ENCODE measurements at regions not wholly inside any gene's neighbourhood (a gene's known extent, or its start where the extent isn't known, plus 50 kb on each side); places are given as distances from the start of the nearest gene placed in this dataset.

DNA sequence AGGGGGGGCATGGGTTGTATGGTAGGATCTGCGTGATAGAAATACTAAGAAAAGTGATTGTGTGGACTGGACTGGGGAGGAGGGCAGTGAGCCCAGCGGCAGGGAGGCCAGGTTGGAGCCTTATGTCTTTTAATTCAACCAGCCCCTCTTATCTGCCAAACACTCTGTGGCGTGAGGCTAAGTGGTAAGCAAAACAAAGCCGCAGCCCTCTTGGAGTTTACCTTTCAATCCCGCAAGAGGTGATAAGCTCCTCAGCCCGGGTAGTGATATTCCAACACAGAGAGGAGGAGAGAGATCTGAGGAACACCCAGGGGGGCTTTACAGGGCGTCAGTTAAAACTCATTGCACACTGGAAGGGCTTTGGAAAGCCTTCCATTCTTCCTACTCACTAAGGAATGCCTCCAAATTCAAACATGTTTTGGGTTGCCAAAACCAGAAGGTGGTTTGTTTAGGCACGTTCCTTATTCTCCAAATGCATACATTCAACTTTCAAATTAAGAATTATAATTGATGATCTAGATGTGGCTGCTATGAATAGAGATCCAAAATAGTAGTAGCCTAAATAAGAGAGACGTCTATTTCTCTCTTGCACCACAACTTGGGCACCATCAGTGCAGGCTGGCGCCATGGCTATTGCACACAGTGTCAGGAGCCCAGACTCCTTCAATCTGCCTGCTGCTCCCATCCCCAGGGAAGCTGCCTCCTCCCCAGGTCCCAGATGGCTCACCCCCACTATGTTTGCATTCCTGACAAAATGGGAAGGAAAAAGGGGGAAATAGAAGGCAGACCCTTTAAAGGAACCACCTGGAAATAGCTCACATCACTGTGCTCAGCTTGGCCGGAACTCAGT, 75.1 kb upstream of the FSTL4 start:
- no peak for DNase-seq (ENCODE audit: low read depth)

DNA sequence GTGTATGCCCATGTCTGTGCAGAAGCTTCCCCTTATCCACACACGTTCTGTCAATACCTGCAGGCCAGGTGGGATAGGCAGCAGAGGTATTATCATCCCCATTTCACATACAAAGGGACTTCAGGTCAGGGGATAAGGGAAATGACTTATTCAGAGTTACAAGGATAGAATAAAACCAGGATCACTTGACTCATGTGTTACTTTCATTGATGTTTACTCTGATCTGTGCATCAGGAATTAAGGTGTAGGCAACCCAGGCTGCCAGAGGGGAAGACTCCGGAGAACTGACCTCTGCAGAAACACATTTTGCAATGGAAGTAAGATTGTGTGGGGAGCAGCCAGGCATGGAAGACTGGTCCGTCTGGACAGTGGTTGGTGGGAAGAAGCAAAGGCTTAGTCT, 74.2 kb upstream of the FSTL4 start:
- no peak for DNase-seq (ENCODE audit: low read depth)

DNA sequence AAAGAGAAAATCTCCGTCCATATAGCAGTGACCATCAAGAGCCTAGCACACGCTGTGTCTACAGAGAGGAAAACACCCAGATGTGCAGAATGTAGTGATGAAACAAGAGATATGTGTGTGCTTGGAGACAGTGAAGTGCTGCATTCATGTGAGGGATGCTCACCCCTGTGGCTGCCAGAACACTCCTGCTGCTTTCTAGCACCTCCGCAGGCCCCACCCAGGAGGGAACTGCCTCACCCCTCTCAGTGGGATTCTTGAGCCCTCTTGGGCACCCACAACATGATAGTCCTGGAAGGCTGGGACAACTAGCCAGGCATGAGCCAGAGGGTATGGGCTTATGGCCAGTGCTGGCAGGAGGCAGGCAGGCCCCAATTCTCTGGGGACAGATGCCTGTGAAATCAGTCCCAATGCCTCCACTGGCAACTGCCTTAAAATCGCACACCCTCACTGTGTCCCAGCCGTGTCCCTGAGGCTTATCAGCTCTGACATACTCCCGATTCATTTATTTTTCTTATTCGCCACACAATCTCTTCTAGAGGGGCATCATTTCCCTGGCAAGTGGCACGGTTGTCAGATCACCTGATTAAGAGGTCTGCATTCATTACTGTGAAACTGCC, 73.2 kb upstream of the FSTL4 start:
- no peak for DNase-seq (ENCODE audit: low read depth)

DNA sequence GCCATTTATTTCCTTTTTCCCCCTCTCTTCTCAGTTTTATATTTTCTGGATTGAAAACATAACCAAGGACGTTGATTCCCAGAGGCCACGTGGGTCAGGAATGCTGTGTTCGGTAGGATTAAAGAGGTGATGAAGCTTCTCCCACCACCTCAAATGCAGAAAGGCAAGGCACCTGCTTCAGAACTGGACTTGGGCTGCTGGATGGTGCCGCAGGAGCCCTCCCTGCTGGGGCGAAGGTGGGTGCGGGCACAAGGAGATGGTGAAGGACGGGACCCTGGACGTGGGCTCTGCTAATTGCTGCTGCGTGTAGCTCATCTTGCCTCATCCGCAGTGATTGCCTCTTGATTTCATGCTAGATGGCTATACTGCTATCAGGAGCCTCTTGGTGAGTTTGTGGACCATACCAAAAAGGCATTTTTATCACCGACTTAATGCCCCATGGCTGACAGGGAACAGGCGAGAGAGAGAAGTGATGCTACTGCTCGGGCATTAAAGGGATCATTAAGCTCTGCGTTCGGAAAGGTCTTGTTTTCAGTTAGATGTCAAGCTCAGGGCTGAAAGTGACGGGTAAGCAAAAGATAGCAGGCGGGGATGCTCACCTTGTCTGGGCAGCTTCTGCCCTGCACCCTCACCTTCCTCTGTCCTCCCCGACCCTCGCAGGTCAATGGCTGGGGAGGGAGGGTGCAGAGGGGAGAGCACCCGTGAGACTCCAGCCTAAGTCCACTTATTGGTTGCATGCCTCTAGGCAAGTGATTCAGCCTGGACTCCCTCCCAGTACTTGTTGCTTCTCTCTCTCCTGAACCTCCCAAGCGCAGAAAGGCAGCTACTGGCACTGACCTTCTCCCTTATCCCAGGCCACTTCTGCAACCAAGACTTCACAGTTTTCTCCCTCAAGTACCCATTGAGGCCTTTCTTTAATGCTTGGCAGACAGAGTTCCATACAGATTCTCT, 71.6 kb upstream of the FSTL4 start:
- DNase-seq (ENCODE audit: low read depth), result no peak

DNA sequence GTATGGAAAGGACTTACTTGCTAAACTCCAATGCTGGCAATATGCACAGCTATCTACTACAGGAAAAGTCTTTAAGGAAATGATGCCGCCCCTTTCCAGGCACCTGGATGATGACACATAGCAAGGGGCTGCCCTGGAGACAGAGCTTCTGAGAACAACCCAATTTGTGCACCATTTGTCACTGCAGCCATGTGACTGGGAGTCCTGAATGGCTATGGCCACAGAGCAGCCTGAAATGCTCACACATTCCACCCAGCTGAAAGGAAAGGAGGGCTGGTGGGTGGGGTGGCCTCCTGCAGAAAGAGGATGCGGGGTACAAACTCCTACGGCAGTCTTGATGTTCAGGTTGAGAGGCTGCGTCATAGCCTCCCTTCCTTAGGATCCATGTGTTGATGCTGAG, 70.1 kb upstream of the FSTL4 start:
- DNase-seq (ENCODE audit: low read depth), result no peak

DNA sequence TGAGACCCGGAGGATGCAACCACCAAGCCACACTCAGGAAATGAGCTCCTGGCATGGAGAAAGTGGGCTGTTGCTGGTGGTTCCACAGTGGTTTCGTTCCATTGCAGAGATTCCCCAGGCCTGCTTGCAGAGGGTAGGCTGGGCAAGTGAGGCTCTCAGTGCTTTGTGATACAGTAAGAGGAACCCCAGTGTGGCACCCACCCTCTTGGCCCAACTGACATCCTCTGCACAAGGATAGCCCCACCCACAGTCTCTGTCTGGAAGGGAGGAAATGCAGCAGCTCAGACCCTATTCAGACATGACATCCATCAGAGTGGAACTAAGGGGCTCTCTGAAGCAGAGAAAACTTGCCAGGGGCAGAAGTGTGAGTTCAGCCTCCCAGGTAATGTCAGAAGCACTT, 69.6 kb upstream of the FSTL4 start:
- DNase-seq (ENCODE audit: low read depth), result no peak

DNA sequence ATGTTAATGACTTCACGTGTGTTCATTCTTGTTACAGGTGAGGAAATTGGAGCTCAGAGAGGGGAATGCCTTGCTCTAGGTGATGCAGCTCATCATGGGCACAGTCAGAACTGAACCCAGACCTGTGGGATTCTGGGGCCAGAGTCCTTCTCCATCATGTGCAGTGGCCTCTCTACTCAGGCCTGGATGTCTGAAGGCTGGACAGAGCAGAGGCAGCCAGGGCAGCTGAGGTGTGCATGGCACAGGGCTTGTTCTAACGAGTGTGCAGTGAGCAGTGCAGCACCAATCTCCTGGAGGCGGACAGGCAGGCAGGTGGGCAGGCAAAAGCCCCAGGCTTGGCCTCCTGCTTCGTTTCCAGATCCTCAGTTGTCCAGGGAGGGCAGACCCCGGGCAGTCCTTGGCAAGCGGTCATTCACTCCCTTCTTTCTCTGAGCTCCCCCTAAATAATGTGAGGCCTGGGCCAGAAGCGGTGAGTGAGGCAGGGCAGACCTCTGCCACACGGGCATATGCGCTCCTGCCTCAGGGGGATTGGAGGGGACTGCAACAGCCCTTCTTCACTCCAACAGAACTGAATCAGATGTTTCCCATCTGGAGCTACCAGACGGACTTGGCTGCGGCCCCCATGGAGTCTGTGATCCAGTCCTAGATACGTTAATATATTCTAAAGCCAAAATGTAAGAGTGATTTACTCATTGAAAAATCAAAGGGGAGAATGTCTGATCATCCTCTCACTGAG, 68.7 kb upstream of the FSTL4 start:
- no peak for DNase-seq (ENCODE audit: low read depth)

DNA sequence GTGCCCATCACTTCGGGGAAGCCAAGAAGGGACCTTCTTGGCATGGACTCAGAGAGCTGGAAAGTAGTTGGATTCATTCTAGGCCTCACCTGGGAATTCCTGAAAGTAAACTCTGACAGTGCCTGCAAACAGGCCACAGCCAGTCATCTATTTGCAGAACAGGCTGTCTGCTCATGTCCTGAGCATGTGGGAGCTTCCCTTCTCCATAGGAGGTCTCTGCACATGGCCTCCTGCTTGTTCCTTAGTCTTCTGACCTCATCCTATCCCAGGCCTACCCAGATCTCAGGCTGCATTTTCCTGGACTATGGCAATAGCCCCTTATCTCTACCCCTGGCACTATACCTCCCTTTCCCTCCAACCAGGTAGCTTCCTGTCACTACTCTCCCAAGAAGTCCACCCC, 67.2 kb upstream of the FSTL4 start:
- DNase-seq (ENCODE audit: low read depth), result no peak

DNA sequence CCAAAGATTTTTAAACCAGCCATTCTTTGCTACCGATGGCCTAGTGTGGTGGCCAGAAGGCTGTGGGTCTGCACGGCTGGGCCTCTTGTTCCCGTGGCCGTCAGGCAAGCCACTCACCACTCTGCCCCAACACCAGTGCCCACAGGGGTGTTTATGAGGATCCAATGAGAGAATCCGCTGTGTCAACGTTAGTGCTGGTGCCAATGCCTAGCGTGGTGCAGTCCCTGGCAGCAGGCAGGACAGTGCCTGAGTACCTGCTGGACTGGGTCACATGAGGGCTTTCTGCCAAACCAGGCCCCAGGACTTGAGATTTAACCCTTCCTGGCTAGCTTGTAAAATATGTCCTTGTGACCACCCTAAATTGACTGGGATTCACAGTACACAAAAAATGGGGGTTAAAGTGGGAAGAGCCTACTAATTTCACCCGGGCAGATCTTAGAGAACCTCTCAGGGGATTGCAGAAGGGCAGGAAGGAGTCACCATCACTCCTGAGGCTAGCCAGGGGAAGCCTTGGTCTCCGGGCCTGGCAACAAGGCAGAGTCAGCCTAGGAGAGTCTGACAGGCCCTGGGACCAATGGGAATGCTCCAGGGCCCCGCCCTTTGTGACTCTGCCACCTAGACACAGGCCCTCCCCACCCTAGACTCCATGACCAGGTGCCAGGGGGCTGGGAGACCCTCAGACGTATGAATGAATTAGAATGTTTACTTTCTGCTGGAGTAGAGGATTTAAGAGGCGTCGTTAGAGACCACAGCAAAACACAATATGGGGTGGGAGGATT, 63.2 kb upstream of the FSTL4 start:
- DNase-seq (ENCODE audit: low read depth), result no peak

DNA sequence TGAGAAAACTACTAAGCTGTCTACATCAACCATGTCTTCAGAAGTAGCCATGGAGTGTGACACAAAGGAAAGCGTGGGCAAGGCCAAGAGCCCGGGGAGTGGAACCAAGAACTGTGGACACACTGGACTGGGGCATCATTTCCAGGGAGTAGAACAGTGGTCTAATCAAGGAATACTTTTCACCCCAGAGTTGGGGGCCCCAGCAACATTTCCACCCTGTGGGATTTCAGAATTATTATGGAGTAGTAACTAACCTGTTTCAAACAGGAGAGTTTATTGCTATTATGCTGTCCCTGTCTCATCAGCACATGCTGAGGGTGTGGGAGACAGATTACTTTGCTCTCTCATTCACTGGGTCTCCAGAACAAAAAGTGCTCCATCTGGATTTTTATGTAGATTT, 58.0 kb upstream of the FSTL4 start:
- DNase-seq (ENCODE audit: low read depth), result no peak

DNA sequence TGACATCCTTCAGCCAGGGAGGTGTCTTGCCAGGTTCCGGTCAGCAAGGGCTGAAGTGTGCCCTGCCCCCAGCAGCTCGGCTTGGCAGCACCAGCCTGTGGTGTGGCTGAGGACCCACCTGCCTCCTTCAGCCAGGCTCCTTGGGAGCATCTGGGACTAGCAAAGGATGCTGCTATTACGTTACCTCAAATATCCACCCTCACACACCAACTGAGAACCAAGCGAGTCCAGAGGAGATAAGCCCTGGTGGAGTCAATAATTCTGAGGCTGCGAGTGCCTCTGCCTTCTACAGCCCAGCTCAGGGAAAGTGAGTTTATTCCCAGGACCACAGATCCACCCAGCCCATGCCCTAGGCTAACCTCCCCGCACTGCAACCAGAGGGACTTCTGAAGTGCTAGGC, 57.1 kb upstream of the FSTL4 start:
- no peak for DNase-seq (ENCODE audit: low read depth)

DNA sequence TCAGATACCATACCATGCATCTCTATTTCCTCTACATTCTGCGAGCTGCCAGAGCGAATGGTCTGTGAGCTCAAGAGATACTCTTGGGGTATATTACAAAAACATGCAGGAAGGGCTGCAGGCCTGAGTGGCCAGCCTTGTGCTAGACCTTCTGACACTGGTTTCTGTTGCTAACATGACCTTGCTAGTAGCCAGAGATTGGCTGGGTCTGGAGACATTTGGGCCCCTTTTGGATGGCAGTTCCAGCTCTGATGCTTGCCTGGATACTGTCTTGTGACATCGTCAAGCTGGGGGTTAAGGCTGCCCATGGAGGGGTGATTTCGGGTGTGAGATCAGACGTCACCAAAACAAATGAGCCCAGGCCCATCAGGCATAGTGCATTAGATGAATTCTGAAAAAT, 56.1 kb upstream of the FSTL4 start:
- no peak for DNase-seq (ENCODE audit: low read depth)

DNA sequence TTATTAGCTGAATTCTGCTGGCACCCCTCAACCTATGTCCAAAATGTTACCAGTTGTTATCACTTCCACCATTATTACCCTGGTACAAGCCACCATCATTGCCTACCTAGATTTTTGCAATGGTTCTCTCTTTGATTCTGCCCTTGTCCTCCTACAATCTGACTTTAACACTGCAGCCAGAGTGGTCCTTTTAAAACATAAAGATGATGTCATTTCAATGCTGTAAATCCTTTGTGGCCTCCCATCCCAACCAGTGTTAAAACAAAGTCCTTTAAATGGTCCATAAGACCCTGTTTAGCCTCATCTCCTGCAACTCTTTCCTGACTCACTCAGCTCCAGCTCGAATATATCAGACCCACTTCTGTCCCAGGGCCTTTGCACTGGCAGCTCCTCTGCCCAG, 54.9 kb upstream of the FSTL4 start:
- no peak for DNase-seq (ENCODE audit: low read depth)

DNA sequence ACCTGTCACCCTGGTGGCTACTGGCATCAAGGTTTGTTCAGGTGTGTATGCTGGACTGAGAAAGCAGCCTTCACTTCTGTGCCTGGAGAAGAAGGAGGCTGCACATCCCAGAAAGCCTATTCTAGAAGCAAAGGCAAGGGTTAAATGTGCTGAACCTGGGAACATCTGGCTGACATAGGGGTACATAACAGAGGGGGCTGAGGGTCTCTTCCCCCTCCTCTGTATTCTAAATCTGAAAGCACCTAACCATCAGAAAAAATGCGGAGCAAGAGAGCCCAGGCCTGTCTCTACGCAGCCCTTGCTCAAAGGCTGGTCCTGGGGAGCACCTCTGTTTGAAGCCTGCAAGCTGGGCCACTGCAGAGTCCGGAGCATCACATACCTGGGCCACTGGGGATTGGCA, 53.2 kb upstream of the FSTL4 start:
- no peak for DNase-seq (ENCODE audit: low read depth)

DNA sequence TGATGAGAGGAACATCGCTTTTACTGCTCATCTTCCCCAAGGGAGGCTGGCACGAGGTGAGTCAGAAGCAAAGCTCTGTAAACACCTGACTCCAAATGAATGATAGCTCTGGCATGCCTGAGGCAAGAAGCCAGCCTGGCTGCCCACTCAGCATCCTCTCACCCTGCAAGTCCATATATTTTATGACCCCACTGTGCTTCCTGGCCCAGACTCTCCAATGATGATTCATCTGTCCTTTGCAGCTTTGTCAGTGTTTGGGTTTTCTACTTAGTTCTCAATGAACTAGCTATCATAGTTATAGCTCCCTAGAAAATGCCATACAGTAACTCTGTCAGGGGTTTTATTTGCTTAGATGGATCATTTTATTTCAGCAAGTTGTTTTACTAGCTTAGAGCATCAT, 52.1 kb upstream of the FSTL4 start:
- peak; percentile 12 for DNase-seq (ENCODE audit: low read depth)

DNA sequence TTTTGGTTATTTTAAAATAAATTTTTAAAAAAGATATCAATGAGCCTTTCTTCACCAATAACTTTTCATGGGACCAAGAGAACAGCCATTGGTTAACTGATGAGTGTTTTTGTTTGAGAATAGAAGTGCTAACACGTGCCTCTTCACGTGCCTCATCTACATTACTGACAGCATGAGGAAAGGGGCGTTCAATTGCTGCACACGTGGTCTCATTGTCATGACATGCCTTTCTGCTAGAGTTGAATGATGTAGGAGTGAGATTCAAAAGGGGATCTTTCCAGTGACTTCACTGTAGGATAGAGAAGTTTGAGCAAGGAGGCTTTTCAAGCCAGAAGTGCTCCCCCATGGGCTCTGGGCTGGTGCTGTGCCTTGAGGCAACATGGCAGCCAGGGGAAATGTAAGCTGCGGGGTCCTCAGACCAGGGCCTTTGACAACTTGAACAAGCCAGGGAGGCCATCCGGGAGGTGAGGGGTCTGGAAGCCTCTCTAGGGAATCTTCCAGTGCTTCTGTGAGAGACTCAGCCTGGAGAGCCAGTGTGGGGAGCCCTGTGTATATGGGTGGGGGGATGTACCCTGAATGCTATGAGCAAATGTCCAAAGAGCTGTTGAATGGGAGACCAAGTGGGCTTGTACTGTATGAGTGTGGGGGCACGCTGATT, 51.2 kb upstream of the FSTL4 start:
- no peak for DNase-seq (ENCODE audit: low read depth)

DNA sequence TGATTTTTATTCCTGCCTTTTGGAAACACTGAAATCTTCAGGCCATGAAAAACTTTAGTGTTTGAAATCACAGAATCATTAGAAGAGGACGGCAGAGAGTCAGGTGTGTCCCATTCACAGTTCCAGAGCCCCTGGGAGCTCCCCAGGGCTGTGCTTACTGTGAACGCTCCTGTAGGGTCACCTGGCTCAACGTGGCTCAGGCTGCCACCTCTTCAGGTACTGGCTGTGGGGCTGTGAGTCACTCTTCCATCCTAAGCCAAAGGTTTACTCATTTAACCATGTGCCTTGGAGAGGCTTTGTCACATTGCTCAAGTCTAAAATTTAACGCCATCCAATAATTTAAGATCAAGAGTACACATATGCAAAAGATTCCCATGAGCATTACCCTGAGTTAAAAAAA, 50.2 kb upstream of the FSTL4 start:
- no peak for DNase-seq (ENCODE audit: low read depth)
